Ovary (tissue), 7 donors: ENCODE measurements at regions not wholly inside any gene's neighbourhood (a gene's known extent, or its start where the extent isn't known, plus 50 kb on each side); places are given as distances from the start of the nearest gene placed in this dataset.
"Not testable (repeated sequence)": the region's sequence is repeated elsewhere in the genome, so short reads cannot be mapped to it uniquely, and the experiment has no call there.

Experiments used
- DNase-seq, 5 donors: peaks; one replicate each; pipeline ENCODE4 v3.0.0-alpha.2; 2019 to 2020
- H3K27ac ChIP-seq, 2 donors: fragments of 200-600 bp; one replicate each; pipeline versions ENCODE4 v1.5.1 to v1.8.0; 2019 to 2022
- H3K27me3 ChIP-seq: fragments of 200-600 bp; one replicate; pipeline ENCODE4 v1.8.0; 2022
- H3K36me3 ChIP-seq: fragments of 200-600 bp; sonication (generic); one replicate; pipeline ENCODE4 v1.5.1; 2019
- H3K4me1 ChIP-seq: one replicate; pipeline ENCODE4 v1.8.1; 2013; ENCODE audit warnings: mild to moderate bottlenecking, moderate library complexity; ENCODE audit not compliant: insufficient read depth
- H3K4me3 ChIP-seq: fragments of 200-600 bp; sonication (generic); one replicate; pipeline ENCODE4 v1.5.1; 2017
- H3K9me3 ChIP-seq, 2 donors: fragments of 200-600 bp in 1 of 2; sonication (generic) in 1 of 2; one replicate each; pipeline versions ENCODE4 v1.5.1 to v1.8.1; 2013 to 2019; ENCODE audit warnings: mild to moderate bottlenecking in 1 of 2, moderate library complexity in 1 of 2
- WGBS, 3 donors: extraction: QIAGEN DNeasy Blood & Tissue Kit in 1 of 3; methylation state at CpG; one replicate each; pipeline versions ENCODE4 v1.1.5 to v1.1.7; 2013 to 2017; 5-methylcytosine and 5-hydroxymethylcytosine counted together
- intact Hi-C, 4 donors: fragments of 100-400 bp; cut with DNase I; formaldehyde crosslinking; loops; one replicate each; pipeline versions ENCODE4 v1.11.0 to v1.15.1; 2022 to 2023
- donor health status: DM: no; HTN: no; CAD: no; lungs with moderate emphysema.
- donor health status: DM: no; HTN: no; CAD: no.
- donor health status: Bipolar disorder and iron deficiency.
- donor health status: DM: no; HTN: no; CAD: no.
- donor health status: DM: yes; HTN: yes; CAD: no.

DNA sequence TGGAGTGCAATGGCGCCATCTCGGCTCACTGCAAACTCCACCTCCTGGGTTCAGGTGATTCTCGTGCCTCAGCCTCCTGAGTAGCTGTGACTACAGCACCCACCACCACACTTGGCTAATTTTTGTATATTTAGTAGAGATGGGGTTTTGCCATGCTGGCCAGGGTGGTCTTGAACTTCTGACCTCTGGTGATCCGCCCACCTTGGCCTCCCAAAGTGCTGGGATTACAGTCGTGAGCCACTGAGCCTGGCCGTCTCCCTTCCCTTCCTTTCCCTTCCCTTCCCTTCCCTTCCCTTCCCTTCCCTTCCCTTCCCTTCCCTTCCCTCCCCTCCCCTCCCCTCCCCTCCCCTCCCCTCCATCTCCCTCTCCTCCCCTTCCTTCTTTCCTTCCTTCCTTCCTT, 248.9 kb downstream of the NPIPA7 start:
- H3K27ac ChIP-seq, H3K36me3 ChIP-seq, H3K4me1 ChIP-seq, H3K9me3 ChIP-seq, DNase-seq, intact Hi-C loops, H3K4me3 ChIP-seq, H3K27me3 ChIP-seq: not testable (repeated sequence)
- 75 to 83% (median 82%) methylated on average over 6 of the region's 6 CpGs for WGBS, 3 donors

DNA sequence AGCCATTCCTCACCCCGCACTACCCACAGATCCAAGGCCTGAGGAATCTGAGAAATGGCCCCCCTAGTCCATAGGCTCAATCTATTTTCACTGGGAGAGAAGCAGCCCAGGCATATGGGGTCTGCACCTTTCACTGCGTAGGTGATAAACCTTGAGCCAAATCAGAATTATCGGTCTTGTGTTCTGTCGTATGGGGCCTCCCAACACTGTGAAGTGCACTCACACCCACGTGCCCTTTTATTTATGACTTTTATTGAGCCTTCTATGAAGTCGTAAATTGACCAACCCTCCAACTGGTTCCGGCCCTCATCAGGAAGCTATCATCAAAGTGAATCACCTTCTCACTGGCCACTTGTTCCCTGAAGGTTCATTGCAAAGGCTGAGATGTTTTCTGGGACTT, 259.3 kb downstream of the NPIPA7 start:
- DNase-seq, H3K27me3 ChIP-seq, H3K4me3 ChIP-seq, H3K9me3 ChIP-seq, H3K27ac ChIP-seq, H3K36me3 ChIP-seq, H3K4me1 ChIP-seq, intact Hi-C loops: not testable (repeated sequence)
- WGBS, 3 donors, result 8 to 9% (median 9%) methylated on average over 6 to 7 of the region's 7 CpGs

DNA sequence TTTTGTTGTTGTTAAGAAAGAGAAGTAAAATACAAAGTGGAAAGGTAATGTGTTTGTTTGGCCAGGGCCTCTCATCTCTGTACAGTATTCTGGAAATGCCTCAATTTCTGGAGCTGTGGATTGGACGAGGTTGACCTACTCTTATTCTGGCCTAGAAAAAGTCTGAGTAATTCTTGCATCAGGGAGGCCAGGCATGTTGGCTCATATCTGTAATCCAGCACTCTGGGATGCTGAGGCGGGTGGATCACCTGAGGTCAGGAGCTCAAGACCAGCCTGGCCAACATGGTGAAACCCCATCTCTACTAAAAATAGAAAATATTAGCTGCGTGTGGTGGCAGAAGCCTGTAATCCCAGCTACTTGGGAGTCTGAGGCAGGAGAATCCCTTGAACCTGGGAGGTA, 259.8 kb downstream of the NPIPA7 start:
- H3K36me3 ChIP-seq, H3K9me3 ChIP-seq, H3K27me3 ChIP-seq, H3K4me1 ChIP-seq, intact Hi-C loops, DNase-seq, H3K27ac ChIP-seq, H3K4me3 ChIP-seq: not testable (repeated sequence)
- WGBS, 3 donors, result 50 to 58% (median 58%) methylated on average over 2 to 3 of the region's 3 CpGs

DNA sequence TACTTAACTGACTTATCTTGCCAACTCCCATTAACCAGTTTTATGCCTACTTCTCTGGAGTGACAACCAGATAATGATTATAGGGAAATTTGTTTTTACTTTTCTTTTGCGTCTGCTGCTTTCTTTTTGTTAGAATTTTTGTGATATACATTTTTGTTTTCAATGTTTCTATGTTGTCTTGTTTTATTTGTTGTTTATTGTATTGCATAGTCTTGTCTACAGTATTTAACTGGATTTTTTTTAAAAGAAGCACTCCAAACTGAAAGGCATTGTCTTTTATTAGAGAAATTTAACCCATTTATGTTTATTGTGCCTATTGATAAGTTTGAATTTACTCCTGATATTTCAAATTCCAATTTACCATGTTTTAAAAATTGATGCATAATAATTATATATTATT, 264.9 kb downstream of the NPIPA7 start:
- H3K9me3 ChIP-seq, intact Hi-C loops, H3K4me1 ChIP-seq, DNase-seq, H3K27me3 ChIP-seq, H3K36me3 ChIP-seq, H3K4me3 ChIP-seq, H3K27ac ChIP-seq: not testable (repeated sequence)
- 40 to 60% (median 59%) methylated on average over 1 of the region's 1 CpG for WGBS, 3 donors

DNA sequence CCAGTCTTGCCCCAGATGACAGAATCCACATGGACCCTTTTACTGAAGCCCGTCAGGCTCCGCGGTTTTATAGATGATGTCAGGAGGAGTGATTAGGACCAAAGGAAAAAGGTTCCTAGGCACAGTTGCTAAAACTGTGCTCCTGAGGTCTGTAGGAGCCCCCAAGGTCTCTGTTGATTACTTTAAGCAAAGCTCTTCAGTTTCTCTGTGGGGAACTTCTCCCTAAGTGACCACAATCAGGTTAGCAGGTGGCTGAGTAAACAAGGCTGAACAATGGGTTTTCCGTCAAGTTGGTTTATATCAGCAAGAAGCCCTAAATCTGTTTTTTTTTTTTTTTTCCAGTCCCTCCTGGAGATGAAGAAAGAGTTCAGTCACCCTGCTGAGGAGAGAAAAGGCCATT, 269.1 kb downstream of the NPIPA7 start:
- H3K36me3 ChIP-seq, DNase-seq, H3K27ac ChIP-seq, H3K4me1 ChIP-seq, H3K4me3 ChIP-seq, H3K27me3 ChIP-seq, intact Hi-C loops, H3K9me3 ChIP-seq: not testable (repeated sequence)
- WGBS, 3 donors, result 38% methylated on average over 1 of the region's 4 CpGs; no CpG with 5 or more reads in 2 of the 3 donors

DNA sequence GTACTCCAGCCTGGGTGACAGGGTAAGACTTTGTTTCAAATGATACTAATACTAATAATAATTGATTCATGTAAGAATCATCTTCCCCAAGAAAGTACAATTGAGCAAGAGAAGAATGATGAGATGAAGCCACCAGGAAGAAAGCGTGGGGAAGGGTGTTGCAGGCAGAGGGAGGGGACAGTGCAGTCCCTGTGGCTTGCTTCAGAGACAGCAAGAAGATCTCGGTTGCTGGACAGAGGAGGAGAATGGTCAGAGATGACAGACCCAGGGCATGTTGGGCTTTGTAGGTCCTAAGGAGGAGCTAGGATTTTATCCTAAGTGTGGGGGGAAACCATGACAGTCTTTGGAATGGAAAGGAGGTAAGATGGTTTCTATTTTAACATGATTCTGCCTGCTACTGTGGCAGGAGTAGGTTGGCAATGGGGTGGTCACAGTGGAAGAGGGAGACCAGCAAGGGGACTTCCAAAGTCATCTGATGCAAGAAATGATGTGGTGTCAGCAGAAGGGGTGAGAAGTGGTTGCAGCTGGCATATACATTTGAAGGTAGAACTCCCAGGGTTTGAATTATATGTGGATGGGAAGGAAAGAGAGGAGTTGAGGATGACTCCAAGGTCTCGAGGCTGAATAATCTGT, 293.4 kb downstream of the NPIPA7 start:
- H3K4me1 ChIP-seq, DNase-seq, H3K27me3 ChIP-seq, H3K9me3 ChIP-seq, intact Hi-C loops, H3K4me3 ChIP-seq, H3K27ac ChIP-seq, H3K36me3 ChIP-seq: not testable (repeated sequence)
- WGBS, 3 donors, result no CpG with 5 or more reads among the region's 3 CpGs

DNA sequence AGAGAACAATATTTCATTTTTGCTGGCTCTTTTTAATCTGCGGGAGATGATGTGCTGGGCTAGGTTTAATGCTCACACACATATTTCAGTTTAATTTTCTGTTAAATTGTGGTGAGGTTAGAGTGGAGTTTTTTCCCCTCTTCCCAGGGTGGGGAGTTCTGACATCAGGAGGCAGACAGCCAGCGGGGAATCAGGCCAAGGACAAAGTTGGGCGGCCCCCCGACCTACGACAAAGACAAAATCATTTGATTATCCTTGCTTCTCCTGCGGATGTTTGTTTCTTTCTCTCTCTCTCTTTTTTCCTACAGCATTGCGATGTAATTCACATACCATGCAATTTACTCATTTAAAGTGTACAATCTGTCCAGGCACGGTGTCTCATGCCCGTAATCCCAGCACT, 295.9 kb downstream of the NPIPA7 start:
- H3K4me1 ChIP-seq, H3K27ac ChIP-seq, H3K27me3 ChIP-seq, H3K9me3 ChIP-seq, DNase-seq, H3K36me3 ChIP-seq, intact Hi-C loops, H3K4me3 ChIP-seq: not testable (repeated sequence)
- WGBS, 3 donors, result 27% methylated on average over 5 of the region's 9 CpGs; no CpG with 5 or more reads in 2 of the 3 donors

DNA sequence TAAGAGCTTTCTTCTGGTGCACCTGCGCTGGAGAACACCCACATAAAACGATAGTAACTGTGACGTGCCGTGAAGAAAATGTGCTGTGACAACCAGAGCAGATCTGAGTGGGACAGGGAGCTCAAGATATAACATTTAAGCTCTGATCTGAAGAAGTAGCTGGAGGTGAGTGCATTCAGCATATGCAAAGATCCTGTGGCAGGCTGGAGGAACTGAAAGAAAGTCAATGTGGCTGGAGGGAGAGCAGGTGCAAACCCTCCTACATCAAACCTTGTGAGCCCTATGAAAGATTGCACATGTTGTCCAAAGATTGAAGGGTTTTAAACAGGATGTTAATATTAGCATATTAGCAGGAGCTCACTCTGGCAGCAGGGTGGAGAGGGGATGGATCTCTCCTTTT, 342.9 kb downstream of the NPIPA7 start:
- H3K36me3 ChIP-seq, DNase-seq, H3K27ac ChIP-seq, H3K27me3 ChIP-seq, H3K4me3 ChIP-seq, intact Hi-C loops, H3K4me1 ChIP-seq, H3K9me3 ChIP-seq: not testable (repeated sequence)
- WGBS, 3 donors, result no CpG with 5 or more reads among the region's 4 CpGs

DNA sequence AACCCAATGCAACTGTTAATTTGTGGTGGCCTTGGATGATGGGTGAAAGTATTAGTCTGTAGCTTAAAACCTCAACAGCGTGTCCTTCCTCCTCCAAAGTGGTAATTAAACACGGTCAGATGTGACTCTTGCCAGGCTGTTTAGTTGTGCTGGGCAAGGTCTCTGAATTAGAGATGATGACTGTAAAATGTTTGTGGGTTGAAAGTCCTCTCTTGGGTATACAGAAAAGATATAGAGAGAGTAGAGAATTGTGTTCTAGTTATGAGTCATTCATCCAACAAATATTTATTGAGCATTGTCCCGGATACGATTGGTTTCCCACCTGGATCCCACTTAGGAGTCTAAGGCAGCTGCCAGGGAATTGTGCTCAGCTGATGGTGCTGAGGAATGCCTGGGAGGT, 343.7 kb downstream of the NPIPA7 start:
- H3K27ac ChIP-seq, H3K4me3 ChIP-seq, DNase-seq, H3K36me3 ChIP-seq, H3K27me3 ChIP-seq, intact Hi-C loops, H3K4me1 ChIP-seq, H3K9me3 ChIP-seq: not testable (repeated sequence)
- 77% methylated on average over 2 of the region's 4 CpGs; no CpG with 5 or more reads in 2 of the 3 donors for WGBS, 3 donors

DNA sequence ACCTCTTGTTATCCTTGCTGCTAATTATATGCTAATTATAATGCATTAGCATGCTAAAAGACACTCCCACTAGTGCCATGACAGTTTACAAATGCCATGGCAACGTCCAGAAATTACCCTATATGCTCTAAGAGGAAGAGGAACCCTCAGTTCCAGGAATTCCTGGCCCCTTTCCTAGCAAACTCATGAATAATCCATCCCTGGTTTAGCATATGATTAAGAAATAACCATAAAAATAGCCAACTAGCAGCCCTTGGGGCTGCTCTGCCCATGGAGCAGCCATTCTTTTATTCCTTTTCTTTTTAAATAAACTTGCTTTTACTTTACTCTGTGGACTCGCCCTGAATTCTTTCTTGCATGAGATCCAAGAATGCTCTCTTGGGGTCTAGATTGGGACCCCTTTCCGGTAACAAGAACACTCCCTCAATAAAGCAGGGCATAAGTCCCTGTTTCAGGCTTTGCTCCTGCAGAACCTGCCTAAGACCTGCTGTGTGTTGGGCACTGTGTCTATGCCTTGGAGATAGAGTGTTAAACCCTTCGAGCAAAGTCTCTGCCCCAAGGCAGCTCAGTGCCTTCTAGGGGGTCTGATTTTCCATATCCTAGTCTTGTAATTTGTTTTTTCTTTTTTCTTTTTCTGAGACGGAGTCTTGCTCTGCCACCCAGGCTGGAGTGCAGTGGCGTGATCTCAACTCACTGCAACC, 345.0 kb downstream of the NPIPA7 start:
- H3K36me3 ChIP-seq, H3K4me1 ChIP-seq, H3K4me3 ChIP-seq, H3K27ac ChIP-seq, DNase-seq, H3K27me3 ChIP-seq, intact Hi-C loops, H3K9me3 ChIP-seq: not testable (repeated sequence)
- no CpG with 5 or more reads among the region's 6 CpGs for WGBS, 3 donors

DNA sequence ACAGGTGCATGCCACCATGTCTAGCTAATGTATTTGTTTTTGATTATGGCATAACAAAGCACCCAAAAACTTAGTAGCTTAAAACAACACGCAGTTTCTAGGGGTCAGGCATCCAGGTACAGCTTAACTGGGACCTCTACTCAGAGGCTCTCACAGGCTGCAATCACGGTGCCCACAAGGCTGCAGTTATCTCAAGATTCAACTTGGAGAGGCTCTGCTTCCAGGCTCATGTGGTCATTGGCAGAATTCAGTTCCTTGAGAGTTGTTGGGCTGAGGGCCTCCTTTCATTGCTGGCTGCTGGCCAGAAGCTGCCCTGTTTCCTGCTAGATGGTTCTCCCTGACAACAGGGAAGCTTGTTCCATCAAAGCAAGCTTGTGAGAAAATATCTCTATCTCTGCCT, 348.1 kb downstream of the NPIPA7 start:
- no CpG with 5 or more reads among the region's 2 CpGs for WGBS, 3 donors
- H3K4me3 ChIP-seq, DNase-seq, intact Hi-C loops, H3K27me3 ChIP-seq, H3K9me3 ChIP-seq, H3K27ac ChIP-seq, H3K36me3 ChIP-seq, H3K4me1 ChIP-seq: not testable (repeated sequence)

DNA sequence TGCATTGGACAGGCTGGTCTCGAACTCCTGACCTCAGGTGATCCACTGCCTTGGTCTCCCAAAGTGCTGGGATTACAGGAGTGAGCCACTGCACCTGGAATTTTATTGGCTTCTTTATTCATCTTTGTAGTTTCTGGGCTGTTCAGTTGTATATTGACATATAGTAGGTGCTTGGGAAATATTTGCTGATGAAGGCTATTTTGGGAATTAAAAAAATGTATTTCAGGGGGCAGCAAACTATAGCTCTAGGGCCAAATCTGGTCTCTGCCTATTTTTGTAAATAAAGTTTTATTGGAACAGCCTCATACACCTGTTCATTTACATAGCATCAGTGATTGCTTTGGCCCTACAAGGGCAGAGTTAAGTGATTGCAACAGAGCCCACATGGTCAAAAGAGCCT, 363.6 kb downstream of the NPIPA7 start:
- intact Hi-C loops, H3K9me3 ChIP-seq, H3K36me3 ChIP-seq, DNase-seq, H3K27me3 ChIP-seq, H3K4me1 ChIP-seq, H3K4me3 ChIP-seq, H3K27ac ChIP-seq: not testable (repeated sequence)
- 58 to 70% (median 70%) methylated on average over 1 of the region's 1 CpG for WGBS, 3 donors
